GM12878 (cell line): ENCODE measurements at regions not wholly inside any gene's neighbourhood (a gene's known extent, or its start where the extent isn't known, plus 50 kb on each side); places are given as distances from the start of the nearest gene placed in this dataset.

Source experiments
- CBFB ChIP-seq: IDR thresholded peaks from 2 replicates; pipeline ENCODE4 v1.6.1; 2016; ENCODE audit warnings: antibody characterized with exemption, low read depth
- CHD4 ChIP-seq: fragments of 200-600 bp; sonication (generic); IDR thresholded peaks from 2 replicates; pipeline ENCODE4 v1.6.1; 2016; ENCODE audit warnings: mild to moderate bottlenecking
- CTCF ChIP-seq, 3 experiments: IDR thresholded peaks in 2 of 3; conservative IDR thresholded peaks in 1 of 3; 2 replicates each; pipeline ENCODE4 v1.5.1; 2011; ENCODE audit warnings: low read depth in 3 of 3, low read length in 3 of 3, mild to moderate bottlenecking in 3 of 3, control low read depth in 2 of 3, moderate library complexity in 2 of 3, inconsistent platforms in 1 of 3, mixed read lengths in 1 of 3; ENCODE audit not compliant: control insufficient read depth in 2 of 3, insufficient read depth in 1 of 3; ENCODE audit errors: extremely low read depth in 1 of 3
- EP300 ChIP-seq, 2 experiments: fragments of 150-350 bp in 1 of 2; IDR thresholded peaks; 2 replicates each; pipeline ENCODE4 v1.6.1; 2011 to 2012; ENCODE audit warnings: low read depth in 2 of 2, low read length in 2 of 2, borderline replicate concordance in 1 of 2, improper control_type of control experiment in 1 of 2, inconsistent platforms in 1 of 2; ENCODE audit not compliant: control insufficient read depth in 1 of 2
- HDAC2 ChIP-seq: fragments of 200-600 bp; sonication (generic); IDR thresholded peaks from 2 replicates; pipeline ENCODE4 v1.6.1; 2017
- NFYB ChIP-seq: IDR thresholded peaks from 2 replicates; pipeline ENCODE4 v1.6.1; 2011; ENCODE audit warnings: low read depth, mild to moderate bottlenecking, low read length, improper control_type of control experiment, moderate library complexity; ENCODE audit not compliant: insufficient read depth
- POLR2A ChIP-seq: IDR thresholded peaks from 2 replicates; pipeline ENCODE4 v1.6.1; 2011; ENCODE audit warnings: low read depth, mild to moderate bottlenecking, low read length
- SIN3A ChIP-seq: IDR thresholded peaks from 2 replicates; pipeline ENCODE4 v1.6.1; 2012; ENCODE audit warnings: low read depth, low read length, improper control_type of control experiment
- SPI1 ChIP-seq: IDR thresholded peaks from 2 replicates; pipeline ENCODE4 v1.6.1; 2011; ENCODE audit warnings: low read depth, mild to moderate bottlenecking, low read length, moderate library complexity, borderline replicate concordance; ENCODE audit not compliant: insufficient read depth
- SUZ12 ChIP-seq: fragments of 200-600 bp; sonication (generic); IDR thresholded peaks from one replicate; pipeline ENCODE4 v1.6.1; 2018; ENCODE audit warnings: antibody characterized with exemption, mild to moderate bottlenecking; ENCODE audit not compliant: unreplicated experiment
- YY1 ChIP-seq: IDR thresholded peaks from 2 replicates; pipeline ENCODE4 v1.6.1; 2011; ENCODE audit warnings: low read depth, mild to moderate bottlenecking, low read length
- ZNF274 ChIP-seq: IDR thresholded peaks from one replicate; pipeline ENCODE4 v1.8.0; 2011; ENCODE audit not compliant: insufficient read length, insufficient read depth
- ZZZ3 ChIP-seq: IDR thresholded peaks from 2 replicates; pipeline ENCODE4 v1.6.1; 2011; ENCODE audit warnings: low read depth; ENCODE audit not compliant: control insufficient read depth, insufficient read length
- TF ChIP-seq, protein P1 (sequence below): IDR thresholded peaks from 2 replicates; pipeline ENCODE4 v1.6.1; 2011; ENCODE audit warnings: borderline replicate concordance, low read depth, mild to moderate bottlenecking, moderate library complexity, mixed read lengths, low read length; ENCODE audit not compliant: insufficient read depth; ENCODE audit errors: extremely low read length

DNA sequence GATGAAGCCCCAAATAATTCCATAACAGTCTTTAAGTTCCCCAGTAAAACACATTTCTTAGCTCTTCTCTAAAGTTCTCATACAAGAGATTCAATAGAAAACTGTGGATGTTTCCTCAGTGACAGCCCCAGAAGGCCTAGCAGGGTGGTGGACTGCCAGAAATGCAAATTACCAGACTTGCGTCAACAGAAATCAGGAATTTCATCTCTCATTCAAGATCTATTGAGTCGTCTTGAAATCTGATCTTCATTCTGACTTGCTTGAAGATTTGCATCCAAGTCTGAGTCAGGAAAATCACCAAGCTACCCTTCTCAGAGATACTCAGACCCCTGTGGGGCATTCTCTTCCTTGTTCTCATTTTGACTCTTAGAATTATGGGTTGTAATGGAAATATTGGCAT, 68.9 kb upstream of the NDP start:
- TF ChIP-seq SPI1 (no peak), ZZZ3 (no peak), CHD4 (no peak), NFYB (no peak), POLR2A (no peak), CTCF (IDR thresholded peaks at IDR 0.05 in 2 of 3, conservative IDR thresholded peaks at IDR 0.05 in 1 of 3; ENCODE audit: control insufficient read depth in 2 of 3, extremely low read depth in 1 of 3, insufficient read depth in 1 of 3, low read depth in 3 of 3, low read length in 3 of 3) (no peak), ZNF274 (no peak), EP300 (IDR thresholded peaks at IDR 0.05; ENCODE audit: borderline replicate concordance in 1 of 2, control insufficient read depth in 1 of 2, low read depth in 2 of 2, low read length in 2 of 2) (no peak), SUZ12 (no peak), SIN3A (no peak), HDAC2 (no peak), YY1 (no peak), CBFB (no peak)
- TF ChIP-seq, protein P1, sequence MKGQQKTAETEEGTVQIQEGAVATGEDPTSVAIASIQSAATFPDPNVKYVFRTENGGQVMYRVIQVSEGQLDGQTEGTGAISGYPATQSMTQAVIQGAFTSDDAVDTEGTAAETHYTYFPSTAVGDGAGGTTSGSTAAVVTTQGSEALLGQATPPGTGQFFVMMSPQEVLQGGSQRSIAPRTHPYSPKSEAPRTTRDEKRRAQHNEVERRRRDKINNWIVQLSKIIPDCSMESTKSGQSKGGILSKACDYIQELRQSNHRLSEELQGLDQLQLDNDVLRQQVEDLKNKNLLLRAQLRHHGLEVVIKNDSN: no peak
